AG09309 (cell line): ENCODE measurements at regions not wholly inside any gene's neighbourhood (a gene's known extent, or its start where the extent isn't known, plus 50 kb on each side); places are given as distances from the start of the nearest gene placed in this dataset.

ENCODE experiments used
- DNase-seq: peaks from one replicate; pipeline ENCODE4 v3.0.0-alpha.2; 2010; ENCODE audit warnings: low read depth
- H3K4me3 ChIP-seq: 2 replicates; pipeline ENCODE4 v1.5.1; 2011; ENCODE audit warnings: mild to moderate bottlenecking, low read depth, low read length, moderate library complexity; ENCODE audit not compliant: control insufficient read depth
- TF ChIP-seq, protein P1 (sequence below): IDR thresholded peaks from 2 replicates; pipeline ENCODE4 v1.5.1; 2011; ENCODE audit warnings: mild to moderate bottlenecking, low read depth, low read length, inconsistent platforms; ENCODE audit not compliant: insufficient read depth, control insufficient read depth; ENCODE audit errors: missing control alignments

DNA sequence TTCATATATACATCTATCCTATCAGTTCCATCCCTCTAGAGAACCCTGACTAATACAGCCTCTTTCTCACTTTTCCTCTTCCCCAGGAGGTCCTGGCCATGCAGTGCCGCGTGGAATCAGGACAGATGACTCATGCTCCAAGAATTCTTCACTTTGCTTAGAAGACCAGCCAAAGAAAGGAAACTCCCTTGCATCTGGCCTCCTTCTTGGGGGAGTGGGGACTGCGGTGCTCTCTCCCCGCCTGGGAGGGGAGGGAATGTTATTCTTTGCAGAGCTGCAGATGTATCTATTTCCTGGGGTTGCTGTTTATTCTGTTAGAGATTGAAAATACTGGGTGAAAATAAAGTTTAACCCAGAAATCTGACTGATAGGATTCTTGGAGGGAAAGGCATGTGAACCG lies 111.5 kb upstream of the SH3BP4 start:
- DNase-seq = peak; percentile 76
- TF ChIP-seq, protein P1, sequence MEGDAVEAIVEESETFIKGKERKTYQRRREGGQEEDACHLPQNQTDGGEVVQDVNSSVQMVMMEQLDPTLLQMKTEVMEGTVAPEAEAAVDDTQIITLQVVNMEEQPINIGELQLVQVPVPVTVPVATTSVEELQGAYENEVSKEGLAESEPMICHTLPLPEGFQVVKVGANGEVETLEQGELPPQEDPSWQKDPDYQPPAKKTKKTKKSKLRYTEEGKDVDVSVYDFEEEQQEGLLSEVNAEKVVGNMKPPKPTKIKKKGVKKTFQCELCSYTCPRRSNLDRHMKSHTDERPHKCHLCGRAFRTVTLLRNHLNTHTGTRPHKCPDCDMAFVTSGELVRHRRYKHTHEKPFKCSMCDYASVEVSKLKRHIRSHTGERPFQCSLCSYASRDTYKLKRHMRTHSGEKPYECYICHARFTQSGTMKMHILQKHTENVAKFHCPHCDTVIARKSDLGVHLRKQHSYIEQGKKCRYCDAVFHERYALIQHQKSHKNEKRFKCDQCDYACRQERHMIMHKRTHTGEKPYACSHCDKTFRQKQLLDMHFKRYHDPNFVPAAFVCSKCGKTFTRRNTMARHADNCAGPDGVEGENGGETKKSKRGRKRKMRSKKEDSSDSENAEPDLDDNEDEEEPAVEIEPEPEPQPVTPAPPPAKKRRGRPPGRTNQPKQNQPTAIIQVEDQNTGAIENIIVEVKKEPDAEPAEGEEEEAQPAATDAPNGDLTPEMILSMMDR = no peak
- no peak overlapping the region for H3K4me3 ChIP-seq

DNA sequence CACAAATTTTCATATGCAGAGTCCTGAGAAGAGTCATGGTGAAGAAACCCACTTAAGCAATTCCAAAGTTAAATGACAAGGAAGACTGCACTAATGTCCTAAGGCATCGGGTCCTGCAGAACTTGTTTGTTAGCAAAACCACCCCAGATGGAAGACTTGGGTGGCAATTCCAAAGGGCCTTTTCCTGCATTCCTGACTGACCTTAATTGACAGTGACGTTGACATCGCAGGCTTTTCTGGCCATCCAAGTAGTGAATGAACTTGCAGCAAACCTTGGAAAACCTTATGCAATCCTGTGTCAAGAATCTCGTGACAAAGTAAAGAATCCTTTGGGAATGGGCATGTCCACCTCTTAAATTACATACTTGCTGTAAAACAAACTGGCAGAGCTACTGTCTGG lies 112.5 kb upstream of the SH3BP4 start:
- DNase-seq = no peak
- TF ChIP-seq, protein P1 = no peak
- H3K4me3 ChIP-seq = no peak overlapping the region

DNA sequence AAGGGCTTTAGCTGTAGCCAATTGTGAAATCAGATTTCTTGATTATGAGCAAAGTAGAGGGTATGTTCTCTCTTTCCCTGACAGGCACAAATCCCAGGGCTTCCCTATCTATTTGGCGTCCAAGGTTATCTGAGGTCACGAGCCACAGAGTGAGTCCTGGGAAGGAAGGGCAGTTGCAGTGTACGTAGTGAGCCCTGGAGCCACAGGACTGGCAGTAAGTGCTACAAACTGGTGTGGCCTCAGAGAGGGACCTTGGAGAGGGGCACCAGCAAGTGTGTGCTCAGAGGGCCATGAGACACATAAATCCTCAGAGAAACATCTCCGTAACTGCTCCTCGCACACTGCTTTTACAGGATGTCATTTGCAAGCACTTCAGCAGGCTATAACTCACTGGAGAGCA lies 115.5 kb upstream of the SH3BP4 start:
- H3K4me3 ChIP-seq = no peak overlapping the region
- TF ChIP-seq, protein P1 = no peak
- no peak for DNase-seq

DNA sequence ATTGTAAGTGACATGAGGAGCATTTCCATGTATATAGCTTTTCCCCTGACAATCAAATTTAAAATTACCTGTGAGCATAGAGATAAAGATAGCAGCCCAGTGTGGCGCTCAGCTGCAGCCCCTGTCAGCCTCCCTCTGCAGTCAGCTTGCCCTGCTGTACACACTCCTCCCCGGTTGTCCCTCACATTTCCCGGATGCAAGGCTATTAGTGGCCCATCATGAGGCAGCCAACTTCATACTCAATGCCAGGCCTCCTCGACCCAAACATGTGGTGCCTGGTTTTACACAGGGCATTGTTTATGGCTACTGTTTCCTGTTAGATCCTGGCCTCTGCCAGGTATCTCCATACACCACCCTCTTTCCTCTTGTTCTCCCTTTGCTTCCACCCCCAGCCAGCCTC lies 116.1 kb upstream of the SH3BP4 start:
- no peak overlapping the region for H3K4me3 ChIP-seq
- TF ChIP-seq, protein P1 = no peak
- DNase-seq = no peak

DNA sequence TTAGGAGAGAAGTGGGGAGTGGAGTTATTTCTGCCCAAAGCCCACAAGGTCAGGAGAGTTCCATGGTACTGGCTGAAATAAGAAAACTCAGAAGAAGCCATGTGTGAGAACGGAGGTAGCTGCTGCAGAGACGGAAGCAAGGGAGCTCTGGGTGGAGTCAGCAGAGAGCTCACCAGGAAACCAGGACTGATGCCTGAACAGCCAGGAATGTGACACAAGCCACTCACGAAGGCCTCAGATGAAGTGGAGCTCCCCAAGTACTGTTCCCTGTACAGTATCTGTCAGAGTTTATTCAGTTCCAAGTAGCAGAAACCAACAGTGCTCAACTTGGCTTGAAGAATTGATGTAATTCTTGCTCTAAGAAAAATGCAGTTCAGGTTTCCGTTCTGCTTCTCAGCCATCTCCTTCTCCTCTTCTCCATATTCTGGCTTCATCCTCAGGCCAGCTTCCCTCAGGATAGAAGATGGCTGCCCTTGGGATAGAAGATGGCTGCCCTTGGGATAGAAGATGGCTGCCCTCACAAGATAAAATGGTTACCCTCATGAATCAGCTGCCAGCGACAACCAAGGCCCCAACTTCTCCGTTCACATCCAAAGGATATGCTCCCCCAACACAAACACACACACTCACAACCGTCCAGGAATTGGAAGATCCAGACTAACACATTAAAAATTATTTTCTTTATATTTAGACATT lies 117.4 kb upstream of the SH3BP4 start:
- no peak overlapping the region for H3K4me3 ChIP-seq
- TF ChIP-seq, protein P1 = no peak
- no peak for DNase-seq

DNA sequence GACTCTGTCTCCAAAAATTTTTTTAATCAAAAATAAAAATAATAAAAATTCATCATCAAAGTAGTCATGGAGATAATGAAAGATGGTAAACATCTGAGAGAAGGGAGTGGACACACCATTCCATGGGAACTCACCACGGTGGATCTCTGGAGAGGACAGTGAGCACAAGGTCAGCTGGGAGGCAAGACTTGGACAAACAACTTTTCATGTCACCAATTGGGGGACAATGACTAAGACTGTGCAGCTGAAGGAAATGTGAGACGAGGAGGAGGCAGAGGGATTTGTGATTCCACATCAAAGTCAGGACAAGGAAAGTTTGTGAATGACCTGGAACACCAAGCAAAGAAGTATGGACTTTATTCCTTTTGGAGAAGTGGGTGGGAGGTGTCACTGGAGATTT lies 121.0 kb upstream of the SH3BP4 start:
- TF ChIP-seq, protein P1 = no peak
- no peak for DNase-seq
- H3K4me3 ChIP-seq = no peak overlapping the region
